Lower leg skin (tissue), 4 donors: ENCODE measurements at regions not wholly inside any gene's neighbourhood (a gene's known extent, or its start where the extent isn't known, plus 50 kb on each side); places are given as distances from the start of the nearest gene placed in this dataset.

Experiments used
- DNase-seq, 2 donors: peaks; one replicate each; pipeline ENCODE4 v3.0.0-alpha.2; 2019; ENCODE audit warnings: low spot score in 2 of 2
- H3K4me3 ChIP-seq: fragments of 200-600 bp; sonication (generic); 2 replicates; pipeline ENCODE4 v1.5.1; 2017; ENCODE audit warnings: mild to moderate bottlenecking, low read depth; ENCODE audit not compliant: poor library complexity, severe bottlenecking
- CTCF ChIP-seq, 3 donors: fragments of 450-650 bp; IDR thresholded peaks; one replicate each; pipeline ENCODE4 v1.5.1; 2016; ENCODE audit warnings: antibody characterized with exemption in 3 of 3, mild to moderate bottlenecking in 3 of 3, moderate library complexity in 2 of 3
- POLR2A ChIP-seq, 2 donors: fragments of 450-650 bp; IDR thresholded peaks; one replicate each; pipeline ENCODE4 v1.6.1; 2016 to 2017; ENCODE audit warnings: antibody characterized with exemption in 2 of 2, mild to moderate bottlenecking in 1 of 2, moderate library complexity in 1 of 2
- WGBS, 2 donors: methylation state at CpG; one replicate each; pipeline ENCODE4 v1.1.5; 2018; 5-methylcytosine and 5-hydroxymethylcytosine counted together
- intact Hi-C: fragments of 100-400 bp; cut with DNase I; formaldehyde crosslinking; loops from one replicate; pipeline ENCODE4 v1.15.0; 2023; ENCODE audit warnings: low total_unique reads

GRCh38 chr3:190252080-190252479 lies 70.2 kb downstream of the CLDN1 start:
- WGBS, 2 donors = 80 to 93% methylated on average over 1 of the region's 1 CpG
- TF ChIP-seq POLR2A (IDR thresholded peaks at IDR 0.05) (no peak), CTCF (IDR thresholded peaks at IDR 0.05) (no peak)
- no peak overlapping the region for H3K4me3 ChIP-seq
- no peak for DNase-seq
- intact Hi-C loops = no loop called here

- intact Hi-C loops = no loop called here
- no peak for TF ChIP-seq POLR2A (IDR thresholded peaks at IDR 0.05)
- no peak for TF ChIP-seq CTCF (IDR thresholded peaks at IDR 0.05)
- 94 to 96% methylated on average over 2 of the region's 2 CpGs for WGBS, 2 donors
- no peak overlapping the region for H3K4me3 ChIP-seq
- no peak for DNase-seq
Measured at GRCh38 chr3:190249414-190249813, 72.8 kb downstream of the CLDN1 start.

GRCh38 chr3:190242147-190242546 lies 80.1 kb downstream of the CLDN1 start:
- no peak overlapping the region for H3K4me3 ChIP-seq
- no peak for DNase-seq
- no peak for TF ChIP-seq CTCF (IDR thresholded peaks at IDR 0.05)
- no peak for TF ChIP-seq POLR2A (IDR thresholded peaks at IDR 0.05)
- 33 to 45% methylated on average over 2 of the region's 2 CpGs for WGBS, 2 donors
- intact Hi-C loops = no loop called here

- H3K4me3 ChIP-seq = no peak overlapping the region
- DNase-seq = no peak
- TF ChIP-seq POLR2A (IDR thresholded peaks at IDR 0.05) = no peak
- TF ChIP-seq CTCF (IDR thresholded peaks at IDR 0.05) = no peak
- WGBS, 2 donors = 76 to 78% methylated on average over 2 of the region's 2 CpGs
- intact Hi-C loops = no loop called here
Measured at GRCh38 chr3:190239325-190239724, 82.9 kb downstream of the CLDN1 start.

GRCh38 chr3:190238871-190239270 lies 83.4 kb downstream of the CLDN1 start:
- 91 to 95% methylated on average over 5 of the region's 5 CpGs for WGBS, 2 donors
- H3K4me3 ChIP-seq = no peak overlapping the region
- DNase-seq = no peak
- intact Hi-C loops = no loop called here
- no peak for TF ChIP-seq POLR2A (IDR thresholded peaks at IDR 0.05)
- TF ChIP-seq CTCF (IDR thresholded peaks at IDR 0.05) = no peak

GRCh38 chr3:190234621-190235020 lies 87.6 kb downstream of the CLDN1 start:
- intact Hi-C loops = no loop called here
- no peak for DNase-seq
- no peak overlapping the region for H3K4me3 ChIP-seq
- TF ChIP-seq POLR2A (IDR thresholded peaks at IDR 0.05) (no peak), CTCF (IDR thresholded peaks at IDR 0.05) (no peak)
- WGBS, 2 donors = 94 to 96% methylated on average over 3 of the region's 3 CpGs
